ENCODE measurements at regions not wholly inside any gene's neighbourhood (a gene's known extent, or its start where the extent isn't known, plus 50 kb on each side); places are given as distances from the start of the nearest gene placed in this dataset.

DNA sequence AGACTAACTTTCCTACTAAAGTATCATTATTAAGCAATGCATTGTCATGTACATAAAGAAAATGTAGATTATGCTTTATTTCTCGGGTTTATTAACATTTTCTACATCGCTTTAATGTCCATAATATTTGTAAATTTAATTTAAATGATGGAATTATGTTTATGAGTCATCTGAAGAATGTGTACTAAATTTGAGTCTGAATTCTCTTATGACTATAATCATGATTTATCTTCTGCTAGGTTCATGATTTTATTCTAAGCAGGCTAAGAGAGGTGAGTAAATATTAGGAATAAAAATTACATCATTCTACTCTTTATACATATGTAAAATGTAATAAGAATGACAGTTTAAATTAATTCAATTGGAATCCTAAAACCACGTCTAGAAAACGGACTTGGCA is 206.3 kb upstream of the NOL4 start:
- Mint-ChIP-seq H3K4me1 (ENCODE audit: low read depth) (no peaks in the 10 kb centered on the region), H3K27me3 (no peaks in the 10 kb centered on the region), H3K4me3 (no peak overlapping the region), H3K9me3 (peaks cover 23% of the 10 kb centered on the region), H3K36me3 (no peaks in the 10 kb centered on the region), H3K27ac (no peak overlapping the region)
- DNase-seq, result no peak
- intact Hi-C loops (cut with micrococcal nuclease), result no loop called here
- ChIA-PET CTCF (no interaction called here), POLR2A (no interaction called here)

DNA sequence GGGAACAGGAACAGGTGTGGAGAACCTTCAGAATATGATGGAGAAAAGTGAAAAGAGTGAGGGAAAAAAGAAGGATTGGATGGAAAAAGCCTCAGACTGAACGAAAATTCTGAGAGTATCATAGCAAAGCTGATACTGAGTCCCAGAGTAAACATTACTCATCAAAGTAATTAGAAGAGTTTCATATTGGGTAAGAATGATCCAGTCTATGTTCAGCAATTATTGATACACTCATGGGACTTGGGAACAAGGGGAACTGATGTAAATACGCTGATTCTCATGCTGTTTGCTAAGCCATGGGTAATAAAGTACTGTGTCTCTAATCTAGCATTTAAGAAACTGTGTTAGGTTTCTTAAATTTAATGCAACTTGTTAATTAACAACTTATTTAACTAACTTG is 219.9 kb upstream of the NOL4 start:
- no peak for DNase-seq
- Mint-ChIP-seq H3K27me3 (no peaks in the 10 kb centered on the region), H3K4me1 (ENCODE audit: low read depth) (no peaks in the 10 kb centered on the region), H3K9me3 (peaks cover 24% of the 10 kb centered on the region), H3K27ac (no peak overlapping the region), H3K36me3 (no peaks in the 10 kb centered on the region), H3K4me3 (no peak overlapping the region)
- ChIA-PET POLR2A (no interaction called here), CTCF (no interaction called here)
- intact Hi-C loops (cut with micrococcal nuclease), result no loop called here

DNA sequence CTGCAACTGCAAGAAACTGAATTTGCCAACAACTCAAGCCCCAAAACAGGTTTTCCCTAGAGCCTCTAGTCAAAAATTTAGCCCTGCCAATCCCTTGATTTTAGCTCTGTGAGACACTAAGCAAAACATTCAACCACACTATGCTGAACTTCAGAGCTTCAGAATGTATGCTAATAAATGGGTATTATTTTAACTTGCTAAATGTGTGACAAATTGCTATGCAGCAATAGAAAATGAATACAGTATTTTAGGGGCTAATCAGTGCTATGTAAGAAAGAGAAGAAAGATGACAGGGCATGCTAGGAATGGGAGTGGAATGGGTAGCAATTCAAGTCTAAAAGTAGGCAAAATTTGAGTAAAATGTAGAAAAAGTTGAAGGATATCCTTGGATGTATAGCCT is 223.9 kb upstream of the NOL4 start:
- Mint-ChIP-seq H3K36me3 (no peaks in the 10 kb centered on the region), H3K4me1 (ENCODE audit: low read depth) (no peaks in the 10 kb centered on the region), H3K27me3 (no peaks in the 10 kb centered on the region), H3K27ac (no peak overlapping the region), H3K9me3 (peaks cover 15% of the 10 kb centered on the region), H3K4me3 (no peak overlapping the region)
- intact Hi-C loops (cut with micrococcal nuclease), result no loop called here
- DNase-seq, result no peak
- ChIA-PET CTCF (no interaction called here), POLR2A (no interaction called here)

DNA sequence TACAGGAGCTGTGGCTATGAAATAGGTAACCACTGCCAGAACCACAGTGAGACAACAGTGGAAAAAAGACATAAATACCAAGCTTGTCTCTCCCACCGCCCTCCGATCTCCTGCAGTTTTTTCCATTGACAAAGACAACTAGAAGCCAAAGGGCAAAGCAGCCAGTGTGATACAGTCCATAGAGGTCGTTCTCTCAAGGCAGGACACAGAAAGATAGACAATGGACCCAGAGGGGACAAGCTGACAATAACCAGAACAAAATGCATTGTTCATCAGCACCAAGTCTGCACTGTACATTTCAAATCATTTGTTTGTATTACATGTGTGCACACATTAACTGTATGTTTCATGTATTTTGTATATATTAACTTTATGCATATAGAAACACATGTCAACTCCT is 233.0 kb upstream of the NOL4 start:
- ChIA-PET POLR2A (no interaction called here), CTCF (no interaction called here)
- no peak for DNase-seq
- peaks cover 17% of the 10 kb centered on the region for H3K9me3 Mint-ChIP-seq
- no peak overlapping the region for H3K27ac Mint-ChIP-seq
- H3K4me3 Mint-ChIP-seq, result no peak overlapping the region
- intact Hi-C loops (cut with micrococcal nuclease), result no loop called here
- H3K4me1 Mint-ChIP-seq (ENCODE audit: low read depth), result no peaks in the 10 kb centered on the region
- no peaks in the 10 kb centered on the region for H3K36me3 Mint-ChIP-seq
- H3K27me3 Mint-ChIP-seq, result no peaks in the 10 kb centered on the region

DNA sequence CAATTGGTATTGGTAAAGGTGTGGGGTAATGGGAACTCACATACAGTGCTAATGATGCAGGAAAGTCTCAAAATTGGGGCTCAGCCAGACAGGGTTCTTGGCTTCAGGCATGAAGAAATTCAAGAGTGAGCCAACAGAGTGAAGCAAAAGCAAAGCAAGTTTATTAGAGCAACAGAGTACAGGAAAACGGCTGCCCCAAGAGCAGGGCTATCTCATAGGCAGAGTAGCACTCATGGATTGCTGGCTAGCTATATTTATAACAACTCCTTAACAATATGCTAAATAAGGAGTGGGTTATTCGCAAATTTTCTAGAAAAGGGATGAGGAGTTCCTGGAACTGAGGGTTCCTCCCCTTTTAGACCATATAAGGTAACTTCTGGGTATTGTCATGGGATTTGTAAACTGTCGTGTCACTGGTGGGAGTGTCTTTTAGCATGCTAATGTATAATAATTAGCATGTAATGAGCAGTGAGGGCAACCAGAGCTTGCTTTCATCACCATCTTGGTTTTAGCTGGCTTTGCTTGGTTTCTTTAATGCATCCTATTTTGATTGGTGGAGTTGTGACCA is 233.8 kb upstream of the NOL4 start:
- no peak overlapping the region for H3K4me3 Mint-ChIP-seq
- DNase-seq, result no peak
- H3K9me3 Mint-ChIP-seq, result peaks cover 19% of the 10 kb centered on the region
- no peaks in the 10 kb centered on the region for H3K27me3 Mint-ChIP-seq
- ChIA-PET CTCF (no interaction called here), POLR2A (no interaction called here)
- no peaks in the 10 kb centered on the region for H3K4me1 Mint-ChIP-seq (ENCODE audit: low read depth)
- no peak overlapping the region for H3K27ac Mint-ChIP-seq
- intact Hi-C loops (cut with micrococcal nuclease), result no loop called here
- no peaks in the 10 kb centered on the region for H3K36me3 Mint-ChIP-seq

DNA sequence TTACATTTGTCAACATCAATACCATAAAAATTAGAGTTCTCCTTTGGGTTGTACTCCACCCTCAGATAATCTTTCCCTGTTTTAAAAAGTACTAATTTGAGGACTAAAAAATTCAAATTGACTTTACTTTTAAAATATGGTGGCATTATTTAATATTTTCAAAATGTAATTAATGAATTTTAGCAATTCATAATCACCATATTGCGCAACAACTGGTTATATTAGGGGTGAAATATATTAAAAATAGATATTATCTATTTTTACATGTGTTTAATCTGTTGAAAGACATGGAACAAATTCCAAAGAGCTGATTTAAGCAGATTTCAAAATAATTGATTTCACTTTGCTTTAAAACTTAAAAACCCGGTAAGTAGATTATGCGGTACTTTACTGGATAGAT is 236.6 kb upstream of the NOL4 start:
- H3K4me3 Mint-ChIP-seq, result no peak overlapping the region
- H3K9me3 Mint-ChIP-seq, result peaks cover 19% of the 10 kb centered on the region
- CTCF ChIA-PET, result no interaction called here
- no peak for DNase-seq
- intact Hi-C loops (cut with micrococcal nuclease), result no loop called here
- no peak overlapping the region for H3K27ac Mint-ChIP-seq
- POLR2A ChIA-PET, result no interaction called here
- H3K27me3 Mint-ChIP-seq, result no peaks in the 10 kb centered on the region
- H3K36me3 Mint-ChIP-seq, result no peaks in the 10 kb centered on the region
- no peaks in the 10 kb centered on the region for H3K4me1 Mint-ChIP-seq (ENCODE audit: low read depth)

DNA sequence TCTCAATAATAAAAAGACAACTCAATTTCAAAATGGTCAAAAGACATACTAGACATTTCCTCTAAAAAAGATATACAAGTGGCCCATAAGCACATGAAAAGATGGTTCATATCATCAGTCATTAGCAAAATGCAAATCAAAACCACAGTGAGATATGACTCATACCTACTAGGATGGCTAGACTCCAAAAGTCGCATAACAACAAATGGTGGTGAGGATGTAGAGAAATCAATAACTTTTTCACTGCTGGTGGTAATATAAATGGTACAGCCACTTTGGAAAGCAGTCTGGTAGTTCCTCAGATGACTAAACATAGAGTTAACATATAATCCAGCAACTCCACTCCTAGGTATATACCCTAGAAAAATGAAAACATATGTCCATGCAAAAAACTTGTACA is 242.3 kb upstream of the NOL4 start:
- intact Hi-C loops (cut with micrococcal nuclease), result no loop called here
- Mint-ChIP-seq H3K4me3 (no peak overlapping the region), H3K9me3 (peaks cover 18% of the 10 kb centered on the region), H3K27ac (no peak overlapping the region), H3K36me3 (no peaks in the 10 kb centered on the region), H3K4me1 (ENCODE audit: low read depth) (no peaks in the 10 kb centered on the region), H3K27me3 (no peaks in the 10 kb centered on the region)
- no peak for DNase-seq
- CTCF ChIA-PET, result no interaction called here
- POLR2A ChIA-PET, result no interaction called here

DNA sequence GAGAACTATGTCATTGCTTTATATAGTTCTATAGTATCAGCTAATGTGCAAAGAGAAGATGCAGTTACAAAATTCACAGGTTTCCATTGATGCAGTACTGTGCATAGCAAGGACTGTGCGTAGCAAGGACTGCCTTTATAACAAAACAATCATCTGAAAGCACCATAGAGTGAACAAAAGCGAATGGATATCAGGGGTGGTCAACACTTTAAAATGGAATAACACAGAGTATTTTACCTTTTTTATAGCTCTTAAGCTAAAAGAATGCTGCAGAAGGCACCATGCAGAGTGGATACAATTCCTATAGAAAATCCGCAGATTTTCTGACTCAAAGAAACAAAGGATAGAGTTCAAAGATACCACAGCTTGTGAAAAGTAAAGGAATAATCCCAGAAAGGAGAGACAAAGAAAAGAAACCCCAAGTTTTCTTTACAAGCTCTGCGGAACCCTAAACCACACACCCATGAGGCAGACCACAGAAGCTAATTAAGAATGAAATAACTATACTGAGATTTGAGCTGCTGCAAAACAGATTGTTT is 229.9 kb upstream of the DTNA start:
- ChIA-PET CTCF (no interaction called here), POLR2A (no interaction called here)
- Mint-ChIP-seq H3K9me3 (peaks cover 6% of the 10 kb centered on the region), H3K4me3 (no peak overlapping the region), H3K27me3 (no peaks in the 10 kb centered on the region), H3K27ac (no peak overlapping the region), H3K4me1 (ENCODE audit: low read depth) (no peaks in the 10 kb centered on the region), H3K36me3 (no peaks in the 10 kb centered on the region)
- intact Hi-C loops (cut with micrococcal nuclease), result no loop called here
- no peak for DNase-seq

DNA sequence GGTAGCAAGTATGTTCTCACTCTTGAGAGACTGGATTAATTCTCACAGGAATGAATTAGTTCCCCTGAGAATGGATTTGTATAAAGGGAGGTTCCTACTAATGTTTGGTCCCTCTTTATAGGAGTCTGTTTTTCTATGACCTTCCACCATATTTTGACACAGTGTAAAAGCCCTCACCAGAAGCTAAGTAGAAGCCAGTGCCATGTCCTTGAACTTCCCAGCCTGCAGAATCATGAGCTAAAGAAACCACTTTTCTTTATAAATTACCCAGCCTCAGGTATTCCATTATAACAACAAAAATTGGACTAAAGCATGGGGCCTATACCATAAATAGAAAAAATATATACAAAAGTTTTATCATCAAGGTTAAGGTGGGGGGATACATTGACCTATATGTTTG is 227.9 kb upstream of the DTNA start:
- CTCF ChIA-PET, result no interaction called here
- H3K36me3 Mint-ChIP-seq, result no peaks in the 10 kb centered on the region
- H3K9me3 Mint-ChIP-seq, result peaks cover 6% of the 10 kb centered on the region
- no peak for DNase-seq
- no peak overlapping the region for H3K4me3 Mint-ChIP-seq
- H3K27me3 Mint-ChIP-seq, result no peaks in the 10 kb centered on the region
- intact Hi-C loops (cut with micrococcal nuclease), result no loop called here
- H3K4me1 Mint-ChIP-seq (ENCODE audit: low read depth), result no peaks in the 10 kb centered on the region
- POLR2A ChIA-PET, result no interaction called here
- H3K27ac Mint-ChIP-seq, result no peak overlapping the region

DNA sequence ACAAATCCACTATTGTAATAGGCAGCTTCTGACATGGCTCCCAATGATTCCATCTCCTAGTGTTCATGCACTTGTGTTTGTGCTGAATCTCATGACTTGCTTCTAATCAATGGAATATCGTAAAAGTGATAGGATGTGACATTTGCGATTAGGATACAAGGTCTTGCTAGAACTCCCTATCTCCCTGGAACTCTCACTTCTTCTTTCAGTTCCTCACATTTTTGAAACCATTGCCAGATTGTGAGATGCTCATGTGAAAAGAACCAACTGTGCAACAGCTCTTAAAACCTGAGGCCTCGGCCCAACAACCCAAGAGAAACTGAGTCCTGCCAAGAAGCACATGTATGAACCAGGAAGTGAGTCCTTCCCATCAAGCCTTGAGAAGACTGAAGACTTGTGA is 226.9 kb upstream of the DTNA start:
- Mint-ChIP-seq H3K4me3 (no peak overlapping the region), H3K27me3 (no peaks in the 10 kb centered on the region), H3K9me3 (peaks cover 6% of the 10 kb centered on the region), H3K36me3 (no peaks in the 10 kb centered on the region), H3K27ac (no peak overlapping the region), H3K4me1 (ENCODE audit: low read depth) (no peaks in the 10 kb centered on the region)
- no peak for DNase-seq
- intact Hi-C loops (cut with micrococcal nuclease), result no loop called here
- ChIA-PET CTCF (no interaction called here), POLR2A (no interaction called here)

DNA sequence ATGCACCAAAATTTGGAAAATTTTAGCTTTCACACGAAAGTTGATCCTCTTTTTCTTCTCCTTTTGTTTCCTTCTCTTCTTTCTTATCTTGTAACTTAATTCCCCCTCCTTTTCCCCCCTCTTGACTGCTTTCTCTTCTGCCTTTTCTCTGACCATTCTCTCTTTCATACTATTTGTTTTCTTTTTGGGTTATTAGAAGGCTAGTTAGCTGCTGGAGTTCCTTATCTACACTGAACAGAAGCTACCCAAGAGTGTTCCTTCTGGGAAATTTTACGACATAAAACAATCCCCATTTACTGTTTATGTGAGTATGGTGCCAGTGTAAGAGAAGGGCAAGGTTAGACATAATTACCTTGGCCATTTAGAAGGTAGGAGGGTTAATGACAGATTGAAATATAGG is 218.4 kb upstream of the DTNA start:
- Mint-ChIP-seq H3K36me3 (no peaks in the 10 kb centered on the region), H3K4me1 (ENCODE audit: low read depth) (no peaks in the 10 kb centered on the region), H3K4me3 (no peak overlapping the region), H3K27ac (no peak overlapping the region), H3K27me3 (peaks cover 17% of the 10 kb centered on the region), H3K9me3 (no peaks in the 10 kb centered on the region)
- CTCF ChIA-PET, result no interaction called here
- DNase-seq, result no peak
- intact Hi-C loops (cut with micrococcal nuclease), result no loop called here
- POLR2A ChIA-PET, result no interaction called here

DNA sequence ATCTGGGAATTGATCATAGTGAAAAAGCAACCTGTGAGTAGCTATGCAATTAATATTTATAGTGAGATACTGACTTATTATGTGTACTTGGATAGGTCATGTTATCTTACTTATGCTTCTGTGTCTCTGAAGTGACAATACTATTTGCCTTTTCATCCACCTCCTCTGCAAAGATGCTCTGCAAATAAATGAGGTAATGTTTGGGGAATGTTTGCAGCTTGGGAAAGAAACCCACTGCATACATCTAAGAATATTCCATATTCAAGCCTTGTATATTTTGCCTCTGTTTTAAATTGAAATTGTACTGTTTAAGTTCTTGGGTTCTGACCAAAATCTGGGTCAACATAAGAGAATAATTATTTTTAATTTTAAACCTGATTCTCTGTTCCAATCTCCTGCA is 217.4 kb upstream of the DTNA start:
- Mint-ChIP-seq H3K9me3 (no peaks in the 10 kb centered on the region), H3K4me3 (no peak overlapping the region), H3K36me3 (no peaks in the 10 kb centered on the region), H3K27me3 (peaks cover 17% of the 10 kb centered on the region), H3K27ac (no peak overlapping the region), H3K4me1 (ENCODE audit: low read depth) (no peaks in the 10 kb centered on the region)
- ChIA-PET POLR2A (no interaction called here), CTCF (no interaction called here)
- DNase-seq, result no peak
- intact Hi-C loops (cut with micrococcal nuclease), result no loop called here

DNA sequence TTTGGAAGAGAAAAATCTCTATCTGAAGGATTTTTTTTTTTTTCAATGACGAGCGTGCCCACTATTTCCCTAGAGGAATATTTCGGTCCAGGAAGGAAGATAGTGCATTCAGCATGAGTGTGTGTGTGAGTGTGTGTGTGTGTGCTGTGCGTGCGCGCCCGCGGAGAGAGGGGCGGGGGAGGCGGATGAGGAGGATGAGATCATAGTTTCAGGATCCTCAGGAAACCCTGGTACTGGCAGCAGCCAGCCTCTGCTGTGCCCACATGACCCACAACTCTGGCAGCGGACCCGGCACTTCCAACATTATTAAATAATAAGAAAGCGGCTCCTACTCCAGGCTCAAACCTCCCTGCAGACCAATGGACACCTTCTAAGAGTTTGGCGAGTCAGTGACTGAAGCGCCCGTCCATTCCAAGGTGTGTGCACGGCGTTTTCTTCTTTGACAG is 217.0 kb upstream of the DTNA start:
- Mint-ChIP-seq H3K27me3 (peaks cover 17% of the 10 kb centered on the region), H3K27ac (no peak overlapping the region), H3K4me1 (ENCODE audit: low read depth) (no peaks in the 10 kb centered on the region), H3K9me3 (no peaks in the 10 kb centered on the region), H3K36me3 (no peaks in the 10 kb centered on the region), H3K4me3 (no peak overlapping the region)
- DNase-seq, result peak; percentile 24
- ChIA-PET CTCF (no interaction called here), POLR2A (no interaction called here)
- intact Hi-C loops (cut with micrococcal nuclease), result no loop called here
